ENCODE measurements at regions not wholly inside any gene's neighbourhood (a gene's known extent, or its start where the extent isn't known, plus 50 kb on each side); places are given as distances from the start of the nearest gene placed in this dataset.

GRCh38 chr20:48159145-48160008 is 374.1 kb upstream of the SULF2 start:
- Histone ChIP-seq H2BK5ac (ENCODE audit: low read depth, low read length, poor library complexity) (no peak overlapping the region), H2AFZ (ENCODE audit: insufficient read depth, low read length, poor library complexity) (no peak overlapping the region), H4K91ac (ENCODE audit: low read depth, low read length) (no peak overlapping the region), H2BK120ac (ENCODE audit: insufficient read depth, low read length, poor library complexity) (no peak overlapping the region), H2AK5ac (ENCODE audit: low read length) (no peak overlapping the region), H3K27me3 (ENCODE audit: insufficient read depth, low read length) (no peaks in the 10 kb centered on the region), H3K4me3 (ENCODE audit: low read depth, low read length) (no peak overlapping the region), H3K18ac (ENCODE audit: low read length) (no peak overlapping the region), H3K4me1 (ENCODE audit: control insufficient read depth in 1 of 2, insufficient read depth in 2 of 2, low read length in 2 of 2) (peaks cover 0 to 7% of the 10 kb centered on the region in 2 experiments), H4K12ac (ENCODE audit: low read depth, low read length) (no peak overlapping the region), H3K23ac (ENCODE audit: low read length) (no peak overlapping the region), H4K8ac (ENCODE audit: low read depth, low read length) (no peak overlapping the region), H3K14ac (ENCODE audit: low read length) (no peak overlapping the region), H3K36me3 (ENCODE audit: control insufficient read depth in 1 of 2, insufficient read depth in 2 of 2, low read length in 2 of 2) (no peaks in the 10 kb centered on the region), H3K27ac (ENCODE audit: low read depth, low read length) (no peak overlapping the region), H3K4ac (ENCODE audit: low read depth, low read length) (no peak overlapping the region), H3K4me2 (ENCODE audit: low read length) (no peak overlapping the region), H3K9ac (ENCODE audit: low read length) (no peak overlapping the region), H3K9me3 (ENCODE audit: insufficient read depth, low read depth, low read length) (peaks cover 12% of the 10 kb centered on the region), H3K79me1 (ENCODE audit: low read length) (no peaks in the 10 kb centered on the region), H3K79me2 (ENCODE audit: control insufficient read depth, insufficient read depth, low read length, poor library complexity) (no peaks in the 10 kb centered on the region), H2BK12ac (ENCODE audit: low read length) (no peak overlapping the region)
- no peak for DNase-seq
- 100% methylated on average over 1 of the region's 11 CpGs for WGBS (ENCODE audit: extremely low coverage, insufficient coverage, insufficient read length)

GRCh38 chr20:48158014-48158413 is 372.7 kb upstream of the SULF2 start:
- peak overlapping the region; percentile 60 for H2BK120ac ChIP-seq (ENCODE audit: insufficient read depth, low read length, poor library complexity)
- no CpG with 5 or more reads among the region's 2 CpGs for WGBS (ENCODE audit: extremely low coverage, insufficient coverage, insufficient read length)
- H3K36me3 ChIP-seq (ENCODE audit: control insufficient read depth in 1 of 2, insufficient read depth in 2 of 2, low read length in 2 of 2): no peaks in the 10 kb centered on the region
- H2BK12ac ChIP-seq (ENCODE audit: low read length): no peak overlapping the region
- H4K12ac ChIP-seq (ENCODE audit: low read depth, low read length): no peak overlapping the region
- no peak overlapping the region for H3K4me3 ChIP-seq (ENCODE audit: low read depth, low read length)
- H4K91ac ChIP-seq (ENCODE audit: low read depth, low read length): no peak overlapping the region
- H3K9ac ChIP-seq (ENCODE audit: low read length): no peak overlapping the region
- no peak overlapping the region for H2BK5ac ChIP-seq (ENCODE audit: low read depth, low read length, poor library complexity)
- no peak overlapping the region for H2AK5ac ChIP-seq (ENCODE audit: low read length)
- no peak overlapping the region for H3K23ac ChIP-seq (ENCODE audit: low read length)
- no peak overlapping the region for H3K4me2 ChIP-seq (ENCODE audit: low read length)
- H3K27me3 ChIP-seq (ENCODE audit: insufficient read depth, low read length): no peaks in the 10 kb centered on the region
- H3K79me2 ChIP-seq (ENCODE audit: control insufficient read depth, insufficient read depth, low read length, poor library complexity): no peaks in the 10 kb centered on the region
- no peak overlapping the region for H3K18ac ChIP-seq (ENCODE audit: low read length)
- DNase-seq: peak in 1 of 2 donors; percentile 25
- peaks cover 11% of the 10 kb centered on the region for H3K9me3 ChIP-seq (ENCODE audit: insufficient read depth, low read depth, low read length)
- no peak overlapping the region for H2AFZ ChIP-seq (ENCODE audit: insufficient read depth, low read length, poor library complexity)
- H3K79me1 ChIP-seq (ENCODE audit: low read length): no peaks in the 10 kb centered on the region
- H3K14ac ChIP-seq (ENCODE audit: low read length): no peak overlapping the region
- H3K4me1 ChIP-seq (ENCODE audit: control insufficient read depth in 1 of 2, insufficient read depth in 2 of 2, low read length in 2 of 2): peaks cover 0 to 5% of the 10 kb centered on the region in 2 experiments
- H4K8ac ChIP-seq (ENCODE audit: low read depth, low read length): no peak overlapping the region
- no peak overlapping the region for H3K27ac ChIP-seq (ENCODE audit: low read depth, low read length)
- H3K4ac ChIP-seq (ENCODE audit: low read depth, low read length): no peak overlapping the region

GRCh38 chr20:48156951-48157700 is 371.8 kb upstream of the SULF2 start:
- Histone ChIP-seq H3K27me3 (ENCODE audit: insufficient read depth, low read length) (no peaks in the 10 kb centered on the region), H3K4me3 (ENCODE audit: low read depth, low read length) (no peak overlapping the region), H3K23ac (ENCODE audit: low read length) (no peak overlapping the region), H3K18ac (ENCODE audit: low read length) (no peak overlapping the region), H3K79me2 (ENCODE audit: control insufficient read depth, insufficient read depth, low read length, poor library complexity) (no peaks in the 10 kb centered on the region), H3K4me2 (ENCODE audit: low read length) (no peak overlapping the region), H4K8ac (ENCODE audit: low read depth, low read length) (no peak overlapping the region), H4K12ac (ENCODE audit: low read depth, low read length) (no peak overlapping the region), H2AK5ac (ENCODE audit: low read length) (no peak overlapping the region), H3K14ac (ENCODE audit: low read length) (no peak overlapping the region), H3K27ac (ENCODE audit: low read depth, low read length) (no peak overlapping the region), H3K9ac (ENCODE audit: low read length) (no peak overlapping the region), H3K36me3 (ENCODE audit: control insufficient read depth in 1 of 2, insufficient read depth in 2 of 2, low read length in 2 of 2) (no peaks in the 10 kb centered on the region), H4K91ac (ENCODE audit: low read depth, low read length) (no peak overlapping the region), H3K79me1 (ENCODE audit: low read length) (no peaks in the 10 kb centered on the region), H3K9me3 (ENCODE audit: insufficient read depth, low read depth, low read length) (peaks cover 11% of the 10 kb centered on the region), H3K4ac (ENCODE audit: low read depth, low read length) (no peak overlapping the region), H2AFZ (ENCODE audit: insufficient read depth, low read length, poor library complexity) (no peak overlapping the region), H3K4me1 (ENCODE audit: control insufficient read depth in 1 of 2, insufficient read depth in 2 of 2, low read length in 2 of 2) (peaks cover 0 to 5% of the 10 kb centered on the region in 2 experiments), H2BK12ac (ENCODE audit: low read length) (no peak overlapping the region), H2BK120ac (ENCODE audit: insufficient read depth, low read length, poor library complexity) (no peak overlapping the region), H2BK5ac (ENCODE audit: low read depth, low read length, poor library complexity) (no peak overlapping the region)
- peak; percentile 85 to 94 for DNase-seq
- no CpG with 5 or more reads among the region's 3 CpGs for WGBS (ENCODE audit: extremely low coverage, insufficient coverage, insufficient read length)

- no peak overlapping the region for H3K4ac ChIP-seq (ENCODE audit: low read depth, low read length)
- no peak overlapping the region for H2BK12ac ChIP-seq (ENCODE audit: low read length)
- no peaks in the 10 kb centered on the region for H3K27me3 ChIP-seq (ENCODE audit: insufficient read depth, low read length)
- H3K79me2 ChIP-seq (ENCODE audit: control insufficient read depth, insufficient read depth, low read length, poor library complexity): no peaks in the 10 kb centered on the region
- H3K79me1 ChIP-seq (ENCODE audit: low read length): no peaks in the 10 kb centered on the region
- no peak overlapping the region for H4K91ac ChIP-seq (ENCODE audit: low read depth, low read length)
- H4K8ac ChIP-seq (ENCODE audit: low read depth, low read length): no peak overlapping the region
- H3K27ac ChIP-seq (ENCODE audit: low read depth, low read length): no peak overlapping the region
- peak; percentile 62 to 77 for DNase-seq
- no peak overlapping the region for H2BK120ac ChIP-seq (ENCODE audit: insufficient read depth, low read length, poor library complexity)
- no peak overlapping the region for H3K4me3 ChIP-seq (ENCODE audit: low read depth, low read length)
- H3K14ac ChIP-seq (ENCODE audit: low read length): no peak overlapping the region
- H3K9me3 ChIP-seq (ENCODE audit: insufficient read depth, low read depth, low read length): peaks cover 11% of the 10 kb centered on the region
- H3K36me3 ChIP-seq (ENCODE audit: control insufficient read depth in 1 of 2, insufficient read depth in 2 of 2, low read length in 2 of 2): no peaks in the 10 kb centered on the region
- H2AK5ac ChIP-seq (ENCODE audit: low read length): no peak overlapping the region
- H2BK5ac ChIP-seq (ENCODE audit: low read depth, low read length, poor library complexity): no peak overlapping the region
- H2AFZ ChIP-seq (ENCODE audit: insufficient read depth, low read length, poor library complexity): no peak overlapping the region
- H4K12ac ChIP-seq (ENCODE audit: low read depth, low read length): no peak overlapping the region
- H3K4me2 ChIP-seq (ENCODE audit: low read length): no peak overlapping the region
- WGBS (ENCODE audit: extremely low coverage, insufficient coverage, insufficient read length): no CpG with 5 or more reads among the region's 2 CpGs
- H3K9ac ChIP-seq (ENCODE audit: low read length): no peak overlapping the region
- no peak overlapping the region for H3K23ac ChIP-seq (ENCODE audit: low read length)
- peaks cover 0 to 5% of the 10 kb centered on the region in 2 experiments for H3K4me1 ChIP-seq (ENCODE audit: control insufficient read depth in 1 of 2, insufficient read depth in 2 of 2, low read length in 2 of 2)
- H3K18ac ChIP-seq (ENCODE audit: low read length): no peak overlapping the region
Observed at GRCh38 chr20:48156521-48156920, 371.2 kb upstream of the SULF2 start.
